Breast epithelium (tissue), 4 donors: ENCODE measurements at regions not wholly inside any gene's neighbourhood (a gene's known extent, or its start where the extent isn't known, plus 50 kb on each side); places are given as distances from the start of the nearest gene placed in this dataset.

Experiments
- DNase-seq, 2 donors: peaks; one replicate each; pipeline ENCODE4 v3.0.0-alpha.2; 2019; ENCODE audit warnings: low spot score in 2 of 2
- H3K27ac ChIP-seq, 2 donors: fragments of 200-600 bp; sonication (generic) in 1 of 2; one replicate each; pipeline ENCODE4 v1.5.1; 2016 to 2019; ENCODE audit warnings: mild to moderate bottlenecking in 1 of 2
- H3K27me3 ChIP-seq, 2 donors: fragments of 200-600 bp; sonication (generic) in 1 of 2; one replicate each; pipeline versions ENCODE4 v1.5.1 to v1.6.0; 2017 to 2019; ENCODE audit warnings: control low read depth in 1 of 2, mild to moderate bottlenecking in 1 of 2
- H3K36me3 ChIP-seq: fragments of 200-600 bp; one replicate; pipeline ENCODE4 v1.5.1; 2019
- H3K4me1 ChIP-seq, 2 donors: fragments of 200-600 bp; sonication (generic); one replicate each; pipeline ENCODE4 v1.5.1; 2016 to 2019; ENCODE audit warnings: control low read depth in 1 of 2
- H3K4me3 ChIP-seq, 3 donors: fragments of 200-600 bp; sonication (generic); 1 replicate in 2 of 3; 2 replicates in 1 of 3; pipeline ENCODE4 v1.5.1; 2016 to 2019; ENCODE audit warnings: mild to moderate bottlenecking in 3 of 3, moderate library complexity in 2 of 3
- H3K9me3 ChIP-seq, 2 donors: fragments of 200-600 bp; sonication (generic) in 1 of 2; one replicate each; pipeline ENCODE4 v1.5.1; 2016 to 2019; ENCODE audit warnings: control low read depth in 1 of 2
- POLR2A ChIP-seq: fragments of 450-650 bp; IDR thresholded peaks from one replicate; pipeline ENCODE4 v1.6.1; 2016; ENCODE audit warnings: antibody characterized with exemption, mild to moderate bottlenecking, moderate library complexity
- POLR2AphosphoS5 ChIP-seq, 3 donors: sonication (generic); formaldehyde crosslinking; IDR thresholded peaks; one replicate each; pipeline ENCODE4 v1.6.1; 2017; ENCODE audit warnings: antibody characterized with exemption in 3 of 3
- intact Hi-C: fragments of 100-400 bp; cut with DNase I; formaldehyde crosslinking; loops from one replicate; pipeline ENCODE4 v1.15.1; 2023; ENCODE audit warnings: low total_unique reads
- TF ChIP-seq, protein P1 (sequence below), 3 donors: fragments of 450-650 bp; IDR thresholded peaks; one replicate each; pipeline ENCODE4 v1.5.1; 2016 to 2017; ENCODE audit warnings: antibody characterized with exemption in 3 of 3, mild to moderate bottlenecking in 3 of 3, moderate library complexity in 3 of 3

DNA sequence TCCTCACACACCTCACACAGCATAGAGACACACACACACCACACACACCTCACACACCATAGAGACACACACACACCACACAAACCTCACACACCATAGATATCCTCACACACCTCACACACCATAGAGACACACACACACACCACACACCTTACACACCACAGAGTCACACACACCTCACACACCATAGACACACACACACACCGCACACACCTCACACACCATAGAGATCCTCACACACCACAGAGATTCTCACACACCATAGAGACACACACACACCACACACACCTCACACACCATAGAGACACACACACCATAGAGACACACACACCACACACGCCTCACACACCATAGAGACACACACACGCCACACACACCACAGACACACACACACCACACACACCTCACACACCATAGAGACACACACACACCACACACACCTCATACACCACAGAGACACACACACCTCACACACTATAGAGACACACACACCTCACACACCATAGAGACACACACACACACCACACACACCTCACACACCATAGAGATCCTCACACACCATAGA lies 270.6 kb downstream of the CYRIA start:
- Histone ChIP-seq H3K36me3 (no peaks in the 10 kb centered on the region), H3K4me3 (no peak overlapping the region), H3K4me1 (no peaks in the 10 kb centered on the region), H3K27ac (no peak overlapping the region), H3K27me3 (no peaks in the 10 kb centered on the region), H3K9me3 (no peaks in the 10 kb centered on the region)
- TF ChIP-seq, protein P1, sequence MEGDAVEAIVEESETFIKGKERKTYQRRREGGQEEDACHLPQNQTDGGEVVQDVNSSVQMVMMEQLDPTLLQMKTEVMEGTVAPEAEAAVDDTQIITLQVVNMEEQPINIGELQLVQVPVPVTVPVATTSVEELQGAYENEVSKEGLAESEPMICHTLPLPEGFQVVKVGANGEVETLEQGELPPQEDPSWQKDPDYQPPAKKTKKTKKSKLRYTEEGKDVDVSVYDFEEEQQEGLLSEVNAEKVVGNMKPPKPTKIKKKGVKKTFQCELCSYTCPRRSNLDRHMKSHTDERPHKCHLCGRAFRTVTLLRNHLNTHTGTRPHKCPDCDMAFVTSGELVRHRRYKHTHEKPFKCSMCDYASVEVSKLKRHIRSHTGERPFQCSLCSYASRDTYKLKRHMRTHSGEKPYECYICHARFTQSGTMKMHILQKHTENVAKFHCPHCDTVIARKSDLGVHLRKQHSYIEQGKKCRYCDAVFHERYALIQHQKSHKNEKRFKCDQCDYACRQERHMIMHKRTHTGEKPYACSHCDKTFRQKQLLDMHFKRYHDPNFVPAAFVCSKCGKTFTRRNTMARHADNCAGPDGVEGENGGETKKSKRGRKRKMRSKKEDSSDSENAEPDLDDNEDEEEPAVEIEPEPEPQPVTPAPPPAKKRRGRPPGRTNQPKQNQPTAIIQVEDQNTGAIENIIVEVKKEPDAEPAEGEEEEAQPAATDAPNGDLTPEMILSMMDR (IDR thresholded peaks at IDR 0.05), result no peak
- no peak for TF ChIP-seq POLR2AphosphoS5 (IDR thresholded peaks at IDR 0.05)
- no peak for TF ChIP-seq POLR2A
- DNase-seq, result no peak
- intact Hi-C loops, result no loop called here

DNA sequence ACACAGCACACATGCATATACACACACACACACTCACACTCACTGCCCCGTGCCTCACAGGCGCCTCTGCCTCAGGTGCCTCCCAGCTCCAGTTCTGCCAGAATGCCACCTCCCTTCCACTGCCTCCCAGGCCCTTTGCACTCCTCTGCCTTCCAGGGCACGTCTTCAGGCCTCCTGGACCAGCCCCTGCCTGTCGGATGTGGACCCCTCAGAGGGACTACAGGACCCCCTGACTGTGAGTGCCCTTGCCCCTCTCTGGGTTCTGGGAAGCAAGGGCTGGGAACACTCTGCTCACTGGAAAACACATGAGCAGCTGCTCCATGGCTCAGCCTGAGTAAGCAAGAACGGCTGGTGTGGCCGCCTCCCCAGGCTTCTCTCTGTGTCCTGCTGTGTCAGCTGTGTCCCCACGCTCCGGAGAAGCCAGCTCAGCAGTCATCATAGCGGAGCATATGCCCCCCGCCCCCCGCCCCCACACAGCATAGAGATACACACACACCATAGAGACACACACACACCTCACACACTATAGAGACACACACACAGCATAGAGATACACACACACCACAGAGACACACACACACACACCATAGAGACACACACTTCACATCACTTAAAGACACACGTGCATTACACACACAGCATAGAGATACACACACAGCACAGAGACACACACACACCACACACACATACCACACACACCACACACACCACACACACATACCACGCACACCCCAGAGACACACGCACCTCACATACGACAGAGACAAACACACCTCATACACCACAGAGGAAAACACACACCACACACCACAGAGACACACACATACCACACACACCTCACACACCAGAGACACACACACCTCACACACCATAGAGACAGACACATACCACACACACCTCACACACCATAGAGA lies 271.3 kb downstream of the CYRIA start:
- no peak for DNase-seq
- no peaks in the 10 kb centered on the region for H3K36me3 ChIP-seq
- TF ChIP-seq POLR2AphosphoS5 (IDR thresholded peaks at IDR 0.05), result no peak
- TF ChIP-seq, protein P1 (IDR thresholded peaks at IDR 0.05), result no peak
- TF ChIP-seq POLR2A, result no peak
- no peak overlapping the region for H3K27ac ChIP-seq
- H3K4me3 ChIP-seq, result no peak overlapping the region
- no peaks in the 10 kb centered on the region for H3K4me1 ChIP-seq
- H3K9me3 ChIP-seq, result no peaks in the 10 kb centered on the region
- H3K27me3 ChIP-seq, result no peaks in the 10 kb centered on the region
- intact Hi-C loops, result no loop called here

DNA sequence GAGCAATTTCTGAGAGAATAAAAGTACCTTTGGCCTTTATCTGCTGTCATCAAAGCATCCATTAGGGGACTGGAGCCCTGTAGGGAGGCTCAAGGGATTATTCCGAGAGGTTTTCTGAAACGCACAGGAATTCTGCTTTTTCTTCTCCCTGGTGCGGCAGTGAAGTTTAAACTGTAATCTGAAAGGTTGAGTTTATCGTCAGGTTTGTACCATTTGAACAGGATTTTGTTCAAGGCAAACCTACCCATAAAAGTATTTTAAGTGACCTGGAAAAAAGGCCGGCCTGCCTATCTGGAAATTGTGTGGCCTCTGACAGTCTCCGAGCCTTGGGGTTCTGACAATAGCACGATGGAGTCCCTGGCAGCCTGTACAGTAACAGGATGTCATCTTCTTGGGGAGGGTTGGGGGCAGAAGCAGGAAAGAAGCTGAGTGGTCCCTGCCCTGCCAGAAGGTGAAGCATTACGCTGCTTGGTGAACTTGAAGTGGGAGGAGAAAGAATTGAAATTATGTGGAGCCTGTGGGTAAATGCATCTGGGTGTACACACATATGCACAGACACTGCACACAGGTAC lies 272.0 kb downstream of the CYRIA start:
- intact Hi-C loops, result no loop called here
- no peak for DNase-seq
- no peak for TF ChIP-seq POLR2A
- TF ChIP-seq, protein P1 (IDR thresholded peaks at IDR 0.05), result no peak
- no peak for TF ChIP-seq POLR2AphosphoS5 (IDR thresholded peaks at IDR 0.05)
- no peaks in the 10 kb centered on the region for H3K4me1 ChIP-seq
- H3K36me3 ChIP-seq, result no peaks in the 10 kb centered on the region
- H3K27me3 ChIP-seq, result no peaks in the 10 kb centered on the region
- H3K4me3 ChIP-seq, result no peak overlapping the region
- H3K9me3 ChIP-seq, result no peaks in the 10 kb centered on the region
- H3K27ac ChIP-seq, result no peak overlapping the region

DNA sequence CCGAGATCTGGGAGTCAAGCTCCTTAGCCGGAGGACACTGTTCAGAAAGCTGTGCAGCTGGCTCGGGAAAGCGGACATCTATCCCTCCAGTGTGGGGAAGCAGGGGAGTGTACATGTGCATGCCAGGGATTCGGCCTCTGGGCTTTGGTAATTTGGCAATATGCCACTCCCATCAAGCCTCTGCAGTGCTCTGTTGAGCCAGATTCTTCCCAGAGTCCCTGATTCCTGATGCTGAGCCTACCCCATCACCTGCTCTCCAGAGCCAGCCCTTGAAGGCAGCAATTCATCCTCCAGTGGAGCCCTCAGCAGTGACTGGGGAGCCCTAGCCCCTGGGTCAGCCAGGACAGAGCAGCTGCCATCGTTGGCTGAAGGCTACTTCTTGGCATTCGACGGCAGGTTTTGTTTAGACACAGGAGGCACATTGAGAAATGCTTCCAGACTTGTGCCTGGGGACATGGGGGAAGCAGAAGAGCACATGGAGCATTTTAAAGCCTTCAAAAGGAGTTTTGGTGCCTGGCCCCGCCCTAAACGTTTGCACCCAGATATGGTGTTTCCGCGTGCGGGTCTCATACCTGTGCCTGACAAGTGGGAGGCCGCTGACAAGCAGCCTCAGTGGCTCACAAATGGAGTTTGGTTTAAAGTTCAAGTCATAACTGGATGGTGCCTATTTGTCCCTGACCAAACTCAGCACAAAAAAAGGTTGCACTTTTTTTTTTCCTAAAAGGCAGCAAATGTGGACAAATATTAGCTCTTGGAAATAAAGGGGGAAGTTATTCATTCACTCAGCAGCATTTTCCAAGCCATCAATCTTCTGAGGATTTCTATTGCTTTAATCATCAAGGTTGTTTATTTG lies 272.8 kb downstream of the CYRIA start:
- H3K4me1 ChIP-seq, result no peaks in the 10 kb centered on the region
- H3K27ac ChIP-seq, result no peak overlapping the region
- H3K36me3 ChIP-seq, result no peaks in the 10 kb centered on the region
- no peaks in the 10 kb centered on the region for H3K27me3 ChIP-seq
- TF ChIP-seq, protein P1 (IDR thresholded peaks at IDR 0.05), result no peak
- TF ChIP-seq POLR2AphosphoS5 (IDR thresholded peaks at IDR 0.05), result no peak
- TF ChIP-seq POLR2A, result no peak
- intact Hi-C loops, result no loop called here
- no peak overlapping the region for H3K4me3 ChIP-seq
- no peaks in the 10 kb centered on the region for H3K9me3 ChIP-seq
- DNase-seq, result no peak
